ENCODE measurements at regions not wholly inside any gene's neighbourhood (a gene's known extent, or its start where the extent isn't known, plus 50 kb on each side); places are given as distances from the start of the nearest gene placed in this dataset.

DNA sequence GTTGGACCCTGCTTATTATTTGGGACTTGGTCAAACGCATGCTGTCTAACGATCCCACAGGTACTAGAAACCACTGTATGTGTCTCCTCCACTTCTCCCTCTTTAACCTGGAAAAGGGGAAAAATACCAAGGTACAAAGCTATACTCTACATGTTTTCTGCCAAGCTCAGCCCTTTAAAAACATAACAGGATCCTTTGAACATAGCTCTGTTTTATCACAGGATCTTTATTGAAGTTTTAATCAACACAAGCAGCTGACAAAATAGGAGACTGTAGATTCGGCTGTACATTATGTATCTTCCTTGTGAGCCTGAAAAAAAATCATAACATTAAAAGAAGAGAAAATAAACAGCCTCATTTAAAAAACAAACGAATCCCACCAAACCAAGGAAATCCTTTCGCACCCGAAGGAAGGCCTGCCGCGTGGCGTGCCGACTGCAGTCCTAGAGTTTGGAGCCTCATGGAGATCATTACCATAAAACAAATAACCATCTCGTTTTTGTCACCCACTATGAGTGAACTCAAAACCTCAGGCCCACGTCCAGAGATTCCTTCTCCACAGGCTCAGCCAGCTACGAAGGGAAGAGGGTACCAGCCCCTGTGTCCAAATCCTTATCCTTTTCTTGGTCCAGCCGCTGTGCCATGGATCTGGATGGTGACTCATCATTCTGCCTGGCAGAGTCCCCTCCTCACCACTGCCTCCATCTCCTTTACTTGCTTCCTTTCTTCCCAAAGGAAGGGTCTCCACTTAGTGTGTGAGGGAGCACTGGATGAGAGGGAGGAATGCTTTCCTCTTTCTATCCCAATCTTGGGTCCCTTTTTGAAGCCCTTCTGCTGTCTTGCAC lies 651.1 kb downstream of the CCDC171 start:
- no peak for DNase-seq

DNA sequence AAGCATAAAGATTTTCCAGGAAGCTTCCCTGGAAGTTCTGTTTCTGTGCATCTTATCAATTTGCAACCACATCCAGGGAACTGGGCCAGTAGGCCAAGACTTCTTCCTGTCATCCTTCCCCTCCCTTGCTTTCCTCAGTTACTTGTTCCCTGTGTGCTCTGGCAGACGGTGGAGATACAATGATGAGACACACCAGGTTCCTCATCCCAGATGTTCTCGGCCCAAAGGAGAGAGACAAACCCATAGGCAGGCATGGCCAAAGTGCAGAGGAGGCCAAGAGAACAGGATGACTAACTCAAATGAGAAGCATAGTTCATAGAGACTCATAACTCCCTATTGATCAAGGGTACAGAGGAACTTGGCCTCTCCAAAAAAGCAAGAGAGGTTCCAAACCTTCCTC lies 652.6 kb downstream of the CCDC171 start:
- DNase-seq: no peak

DNA sequence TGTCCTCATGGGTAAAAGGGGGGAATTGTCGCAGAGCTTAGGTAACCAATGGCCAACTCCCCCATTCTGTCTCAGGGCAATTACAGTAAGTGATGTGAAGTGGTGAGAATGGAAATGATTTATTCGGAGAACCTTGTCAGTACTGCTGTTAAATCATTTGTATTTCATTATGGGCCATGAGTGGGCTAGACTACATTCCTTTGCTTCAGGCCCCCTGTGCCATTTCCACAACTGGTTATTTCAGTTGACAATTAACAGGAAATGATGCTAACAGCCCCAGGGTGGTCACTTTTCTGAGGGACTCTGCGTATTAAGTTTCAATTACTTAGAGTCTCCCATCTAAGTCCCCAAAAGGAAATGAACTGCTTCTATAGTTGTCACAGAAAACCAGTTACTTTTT lies 653.7 kb downstream of the CCDC171 start:
- no peak for DNase-seq

DNA sequence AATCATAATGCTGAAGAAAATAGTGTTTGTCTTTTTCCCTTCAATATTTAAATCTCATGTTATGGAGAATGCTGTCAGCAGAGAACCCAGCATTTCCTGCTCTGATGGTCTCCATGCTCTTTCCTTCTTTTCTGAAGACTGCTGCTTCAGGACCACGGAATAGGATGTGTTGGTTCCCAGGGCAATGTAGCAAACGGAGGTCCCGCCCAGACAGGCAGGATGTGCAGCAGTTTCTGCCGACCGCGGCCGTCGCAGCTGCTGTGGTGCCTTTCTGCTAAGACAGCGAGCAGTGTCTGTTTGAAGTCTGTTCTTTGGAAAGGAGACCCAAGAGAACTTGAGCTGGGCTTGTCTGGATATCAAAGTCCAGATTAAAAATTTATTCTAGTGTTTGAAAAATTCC lies 654.3 kb downstream of the CCDC171 start:
- no peak for DNase-seq

DNA sequence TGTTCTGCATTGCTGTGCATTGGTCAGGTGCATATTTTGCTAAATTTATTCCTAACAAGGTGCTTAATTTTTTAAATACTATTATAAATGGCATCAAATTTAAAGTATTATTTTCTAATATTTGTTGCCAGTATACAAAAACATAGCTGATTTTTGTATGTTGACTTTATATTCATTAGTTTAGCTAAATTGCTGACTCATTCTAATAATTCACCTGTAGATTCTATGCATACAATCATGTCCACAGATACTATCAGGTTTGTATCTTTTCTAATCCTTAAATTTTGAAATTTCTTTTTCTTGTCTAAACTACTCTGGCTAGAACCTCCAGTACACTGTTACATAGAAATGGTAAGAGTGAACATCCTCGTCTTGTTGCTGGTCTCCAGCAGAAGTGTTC lies 657.6 kb downstream of the CCDC171 start:
- no peak for DNase-seq

DNA sequence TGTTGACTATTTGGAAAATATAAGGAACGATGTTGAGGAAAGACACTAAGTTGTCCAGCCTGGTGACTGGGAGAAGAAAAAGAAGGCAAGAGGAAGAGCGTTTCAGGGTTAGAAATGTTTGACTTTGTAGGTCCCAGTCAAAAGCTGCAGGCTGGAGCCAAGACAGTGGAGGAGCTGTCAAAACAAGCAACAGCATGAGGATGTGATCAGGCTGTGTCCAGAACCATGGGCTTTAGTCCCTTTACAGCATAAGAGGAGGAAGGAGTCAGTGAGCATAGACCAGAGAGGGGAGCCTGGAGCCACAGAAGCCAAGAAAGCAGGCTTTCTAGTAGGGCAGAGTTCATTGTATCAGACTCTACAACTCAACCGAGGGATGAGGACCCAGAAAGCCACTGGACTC lies 658.5 kb downstream of the BNC2 start:
- no peak for DNase-seq

DNA sequence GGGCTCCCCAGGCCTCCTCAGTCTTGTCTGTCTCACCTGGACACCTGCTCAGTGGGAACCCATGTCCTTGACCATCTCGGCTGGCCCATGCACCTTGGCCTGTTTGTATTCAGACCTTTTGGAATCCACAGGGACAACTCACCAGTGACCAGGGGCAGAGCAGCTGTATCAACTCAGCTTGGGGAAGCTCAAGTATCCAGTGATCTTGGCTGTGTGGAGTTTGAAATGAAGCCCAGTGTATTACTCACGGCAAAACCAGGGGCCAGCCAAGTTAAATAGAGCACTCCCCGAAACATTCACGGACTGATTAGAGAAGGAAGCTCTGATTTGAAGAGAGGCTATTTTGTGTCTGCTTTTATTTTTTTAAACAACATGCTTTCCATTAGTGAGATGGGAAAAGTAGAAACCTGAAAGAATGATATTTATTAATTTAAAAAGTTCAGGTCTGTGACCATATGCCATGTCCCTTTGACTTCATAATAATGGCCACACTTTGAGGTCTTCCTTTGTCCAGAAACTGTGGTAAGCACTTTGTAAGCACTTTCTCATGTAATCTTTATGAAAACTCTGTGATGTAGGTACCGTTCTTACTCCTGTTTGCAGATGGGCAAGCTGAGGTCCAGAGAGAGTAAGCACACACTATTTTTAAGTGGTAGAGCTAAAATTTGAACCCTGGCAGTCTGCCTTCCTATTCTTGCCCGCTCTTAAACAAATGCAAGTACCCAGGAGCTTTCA lies 656.5 kb downstream of the BNC2 start:
- DNase-seq: no peak

DNA sequence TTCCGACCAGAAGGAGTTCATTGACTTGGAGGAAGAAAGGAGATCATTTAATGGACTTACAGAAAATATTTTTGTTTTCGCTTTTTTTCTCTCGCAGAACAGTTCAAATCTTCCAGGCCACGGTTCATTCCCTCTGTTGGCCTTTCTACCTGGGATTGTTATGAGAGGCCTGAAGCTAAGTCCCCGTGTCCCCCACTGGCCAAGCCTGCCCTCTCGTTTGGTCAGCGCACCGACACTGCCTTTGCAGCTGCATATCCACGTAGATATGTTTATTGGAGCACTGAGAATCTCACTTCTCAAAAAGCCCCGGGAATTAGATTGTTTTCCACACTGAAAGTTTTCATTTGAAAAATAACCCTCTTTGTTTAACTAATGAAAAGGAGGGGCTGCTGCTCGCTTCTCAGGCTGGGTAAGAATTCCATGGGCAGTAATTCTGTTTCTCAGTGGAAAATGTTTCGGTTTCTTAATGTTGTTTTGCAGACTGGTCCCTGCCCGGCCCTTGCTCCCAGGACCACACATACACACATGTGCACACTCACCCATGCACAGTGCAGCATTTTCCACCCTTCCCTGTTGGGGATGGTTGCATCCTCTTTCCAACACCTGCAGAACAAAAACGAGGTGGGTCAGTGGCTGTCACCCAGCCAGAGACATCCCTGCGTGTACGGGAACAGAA lies 655.7 kb downstream of the BNC2 start:
- no peak for DNase-seq

DNA sequence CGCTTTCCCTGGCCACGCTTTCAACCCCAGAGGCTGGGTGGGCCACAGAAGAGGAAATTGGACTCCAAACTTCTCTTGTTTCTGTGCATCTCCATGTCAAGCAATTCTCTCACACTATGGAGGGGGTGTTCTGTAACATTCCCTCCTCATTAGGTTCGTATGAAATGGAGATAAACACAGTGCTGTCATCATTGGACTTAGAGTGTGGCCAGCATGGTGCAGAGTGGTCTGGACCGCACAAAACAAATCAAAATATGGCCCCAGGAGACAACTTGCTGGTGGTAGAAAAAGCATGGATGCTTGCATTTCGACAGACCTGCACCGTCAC lies 655.2 kb downstream of the BNC2 start:
- DNase-seq: no peak

DNA sequence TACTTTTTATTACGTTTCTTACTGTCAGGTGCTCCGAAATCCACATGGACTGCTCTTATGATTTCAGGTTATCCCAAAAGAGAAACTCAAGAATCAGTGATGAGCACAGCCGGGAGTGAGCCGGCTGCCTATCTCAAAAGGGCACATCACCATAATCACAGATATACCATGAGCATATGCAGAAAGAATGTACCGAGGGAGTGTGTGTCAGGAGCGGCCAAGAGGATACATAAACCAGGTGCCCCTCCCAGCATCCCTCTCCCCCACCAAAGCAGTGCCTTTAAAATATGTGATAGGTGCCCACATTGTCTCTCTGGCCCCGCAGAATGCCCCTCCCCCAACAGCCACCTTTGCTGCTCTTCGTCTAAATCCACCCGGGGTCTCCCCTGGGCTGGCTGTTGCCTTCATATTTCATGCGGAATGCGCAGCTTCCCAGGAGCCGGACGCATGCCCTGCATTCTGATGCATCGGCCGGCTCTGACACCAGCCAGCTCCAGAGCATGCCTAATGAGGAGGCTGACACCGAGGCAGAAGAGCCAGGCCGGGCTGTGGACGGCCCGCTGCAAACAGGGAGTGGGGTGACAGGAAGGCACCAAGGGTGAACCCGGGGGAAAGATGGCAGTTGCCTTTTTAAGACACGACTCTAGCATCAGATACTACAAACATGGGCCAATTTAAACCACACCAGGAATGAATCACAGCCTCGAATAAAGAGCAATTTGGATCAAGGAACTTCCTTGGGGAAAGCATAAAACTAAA lies 652.3 kb downstream of the BNC2 start:
- DNase-seq: no peak

DNA sequence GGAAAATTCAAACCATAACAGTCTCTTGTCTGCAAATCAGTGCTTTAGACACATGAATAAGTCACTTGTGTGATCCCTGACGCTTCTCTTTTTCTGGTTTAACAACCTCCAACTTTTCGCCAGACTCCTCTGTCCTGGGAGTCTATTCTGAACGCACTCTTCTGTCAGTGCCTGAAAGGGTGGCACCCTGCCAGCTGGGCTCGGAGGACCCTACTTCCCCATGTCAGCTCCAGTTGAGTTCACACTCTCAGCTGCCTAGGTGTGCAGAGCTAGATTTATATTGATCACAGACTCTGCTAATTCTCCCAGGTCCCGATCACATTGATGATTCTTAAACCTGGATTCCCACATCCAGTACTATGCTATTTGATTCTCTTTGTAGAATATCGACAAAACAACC lies 649.1 kb downstream of the BNC2 start:
- no peak for DNase-seq

DNA sequence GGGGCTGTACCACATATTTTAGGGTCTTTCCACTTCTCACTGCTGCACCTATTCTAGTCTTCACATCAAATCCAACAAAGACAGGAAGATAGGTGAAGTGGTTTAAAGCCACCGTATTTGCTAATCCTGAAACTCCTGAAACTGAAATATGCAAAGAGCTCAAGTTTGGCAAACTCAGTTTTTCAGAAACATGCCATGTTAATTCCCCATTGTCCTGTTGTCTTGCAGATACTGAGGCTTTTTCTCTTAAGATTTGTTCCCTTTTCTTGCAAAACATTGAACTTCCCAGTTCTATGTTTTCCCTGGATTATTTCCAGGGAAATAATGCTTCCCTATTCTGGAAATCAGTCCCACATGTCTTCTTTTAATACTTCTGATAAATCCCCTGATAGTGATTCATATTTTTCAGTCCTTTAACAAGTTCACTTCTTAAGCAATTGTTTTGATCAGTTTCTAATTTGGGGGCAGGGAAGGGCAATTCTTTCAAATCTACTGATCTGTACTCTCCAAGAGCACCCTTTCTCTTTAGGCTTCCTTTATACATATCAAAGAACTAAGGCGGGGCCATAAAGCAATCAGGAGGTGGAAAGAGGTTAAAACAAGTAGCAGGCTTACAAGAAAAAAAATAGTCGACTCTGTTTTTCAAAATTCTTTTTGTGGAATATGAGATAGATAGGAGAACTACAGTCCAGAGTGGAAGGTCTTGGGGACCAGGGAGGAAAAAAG lies 648.5 kb downstream of the BNC2 start:
- no peak for DNase-seq

DNA sequence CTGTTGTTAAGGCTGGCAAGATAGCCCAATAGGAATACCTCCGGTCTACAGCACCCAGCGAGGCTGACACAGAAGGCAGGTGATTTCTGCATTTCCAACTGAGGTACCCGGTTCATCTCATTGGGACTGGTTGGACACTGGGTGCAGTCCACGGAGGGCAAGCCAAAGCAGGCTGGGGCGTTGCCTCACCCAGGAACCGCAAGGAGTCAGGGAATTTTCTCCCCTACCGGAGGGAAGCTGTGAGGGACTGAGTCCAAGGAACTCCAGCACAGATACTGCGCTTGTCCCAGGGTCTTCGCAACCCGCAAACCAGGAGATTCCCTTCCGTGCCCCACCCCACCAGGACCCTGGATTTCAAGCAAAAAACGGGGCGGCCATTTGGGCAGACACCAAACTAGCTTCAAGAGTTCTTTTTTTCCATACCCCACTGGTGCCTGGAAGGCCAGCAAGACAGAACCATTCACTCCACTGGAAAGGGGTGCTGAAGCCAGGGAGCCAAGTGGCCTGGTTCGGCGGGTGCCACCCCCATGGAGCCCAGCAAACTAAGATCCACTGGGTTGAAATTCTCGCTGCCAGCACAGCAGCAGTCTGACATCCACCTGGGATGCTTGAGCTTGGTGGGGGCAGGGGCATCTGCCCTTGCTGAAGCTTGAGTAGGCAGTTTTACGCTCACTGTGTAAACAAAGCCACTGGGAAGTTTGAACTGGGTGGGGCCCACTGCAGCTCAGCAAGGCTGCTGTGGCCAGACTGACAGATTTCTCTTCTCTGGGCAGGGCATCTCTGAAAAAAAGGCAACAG lies 647.2 kb downstream of the BNC2 start:
- no peak for DNase-seq

DNA sequence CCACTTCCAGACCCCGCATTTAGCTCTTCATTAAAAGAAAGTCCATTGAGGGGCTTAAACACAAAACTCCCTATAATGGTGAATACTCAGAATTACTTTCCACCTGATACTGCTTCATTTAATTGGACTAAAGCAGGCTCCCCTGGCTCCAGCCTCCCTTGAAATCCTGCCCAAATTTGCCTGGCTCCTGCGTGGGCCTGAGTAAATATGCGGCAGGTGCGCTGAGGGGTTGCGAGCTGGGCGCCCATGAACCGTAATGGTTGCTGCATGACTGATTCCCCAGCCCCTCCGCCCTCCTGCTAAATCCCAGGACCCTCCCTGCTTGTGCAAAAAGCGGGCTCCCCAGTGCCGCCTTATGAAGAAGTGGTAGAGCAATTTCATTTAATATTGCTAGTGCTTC lies 639.7 kb downstream of the BNC2 start:
- DNase-seq: no peak

DNA sequence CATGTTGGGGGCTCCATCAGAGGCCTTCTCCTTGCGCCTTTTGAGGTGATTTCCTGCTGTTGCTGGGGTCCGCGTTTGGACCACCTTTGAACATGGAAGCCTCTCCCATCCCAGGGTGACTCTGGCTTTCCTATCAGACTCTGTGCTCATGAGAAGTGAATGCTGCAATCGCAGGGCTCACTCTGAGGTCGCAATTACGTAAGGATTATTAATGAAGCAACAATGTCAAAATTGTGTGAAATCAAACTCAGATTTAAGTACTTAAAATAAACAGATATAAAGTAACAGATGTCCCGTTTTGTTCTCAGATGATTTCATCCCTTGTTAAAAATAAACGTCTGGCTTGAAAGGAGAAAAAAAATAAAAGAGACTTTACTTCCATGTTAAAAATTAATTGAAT lies 634.2 kb downstream of the BNC2 start:
- no peak for DNase-seq

DNA sequence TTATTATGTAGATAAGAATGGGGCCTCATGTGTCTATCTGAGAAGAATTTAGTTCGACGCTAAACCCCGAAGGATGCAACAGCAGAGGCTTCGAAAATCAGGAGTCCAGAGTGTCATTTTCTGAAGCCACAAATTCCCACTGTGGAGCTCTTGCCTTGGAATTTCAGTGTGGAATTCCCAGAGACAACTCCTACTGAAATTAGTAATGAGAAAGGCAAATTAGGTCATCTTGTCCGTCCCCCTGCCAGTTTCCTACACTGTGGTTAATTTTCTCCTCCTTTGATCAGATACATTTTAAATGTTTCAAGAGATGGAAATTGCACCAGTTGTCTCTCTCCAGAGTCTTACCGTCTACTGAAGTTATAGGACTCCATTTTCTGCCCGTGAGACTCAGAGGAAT lies 633.6 kb downstream of the BNC2 start:
- DNase-seq: no peak

DNA sequence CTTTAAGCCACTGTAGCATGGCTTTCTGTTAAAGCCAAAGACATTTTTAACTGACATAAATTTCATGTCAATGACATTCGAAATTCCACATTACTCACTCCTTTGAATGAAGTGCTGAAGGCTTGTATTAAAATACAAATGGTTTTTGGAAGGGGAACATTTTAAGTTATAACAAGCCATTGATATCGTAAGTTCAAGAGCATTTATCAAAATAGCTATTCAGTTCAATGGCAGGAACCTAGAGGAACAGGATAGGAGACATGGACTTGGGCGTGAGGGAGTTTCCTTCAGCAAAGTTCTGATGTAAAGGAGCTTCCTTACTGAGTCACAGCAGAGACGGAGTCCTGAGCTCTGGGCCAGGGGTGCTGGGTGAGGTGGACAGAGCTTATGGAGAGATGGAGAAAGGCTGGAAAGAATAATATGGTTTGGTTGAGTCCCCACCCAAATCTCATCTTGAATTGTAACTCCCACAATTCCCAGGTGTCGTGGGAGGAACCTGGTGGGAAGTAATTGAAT lies 631.8 kb downstream of the BNC2 start:
- no peak for DNase-seq

DNA sequence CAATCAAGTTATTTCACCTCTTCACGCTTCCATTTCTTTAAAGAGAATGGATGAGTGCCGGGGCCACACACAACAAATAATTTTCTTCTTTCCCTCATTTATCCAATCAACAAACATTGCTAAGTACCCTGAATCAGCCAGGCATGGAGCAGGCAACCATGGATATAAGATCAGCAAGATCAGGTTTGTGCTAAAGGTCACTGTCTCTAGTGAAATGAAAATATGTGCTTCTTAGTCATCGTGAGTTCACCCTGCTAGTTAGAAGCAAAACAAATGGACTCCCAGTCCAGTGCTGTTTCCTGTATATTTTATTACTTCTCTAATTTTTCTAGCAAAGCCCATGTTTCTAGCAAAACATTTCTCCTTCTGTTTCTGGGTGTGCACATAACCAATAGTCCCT lies 629.2 kb downstream of the BNC2 start:
- no peak for DNase-seq

DNA sequence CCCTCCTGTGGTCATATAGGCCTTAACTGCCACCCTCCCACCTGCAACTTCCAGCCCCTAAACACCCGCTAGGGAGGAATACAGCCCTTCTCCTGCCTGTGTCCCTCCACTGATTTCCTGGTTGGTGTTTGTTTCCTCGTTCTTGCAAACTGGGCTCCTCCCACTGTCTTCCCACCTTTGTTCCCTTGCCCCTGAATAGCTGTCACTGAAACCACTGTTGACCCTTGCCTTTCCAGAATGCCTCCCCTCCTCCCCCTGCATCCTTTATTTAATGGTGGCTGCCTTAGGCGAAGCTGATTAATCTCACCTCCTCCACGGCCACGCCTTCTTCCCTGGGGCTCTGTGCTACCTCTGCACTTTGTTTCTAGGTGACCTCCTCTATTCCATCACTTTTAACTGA lies 626.7 kb downstream of the BNC2 start:
- no peak for DNase-seq

DNA sequence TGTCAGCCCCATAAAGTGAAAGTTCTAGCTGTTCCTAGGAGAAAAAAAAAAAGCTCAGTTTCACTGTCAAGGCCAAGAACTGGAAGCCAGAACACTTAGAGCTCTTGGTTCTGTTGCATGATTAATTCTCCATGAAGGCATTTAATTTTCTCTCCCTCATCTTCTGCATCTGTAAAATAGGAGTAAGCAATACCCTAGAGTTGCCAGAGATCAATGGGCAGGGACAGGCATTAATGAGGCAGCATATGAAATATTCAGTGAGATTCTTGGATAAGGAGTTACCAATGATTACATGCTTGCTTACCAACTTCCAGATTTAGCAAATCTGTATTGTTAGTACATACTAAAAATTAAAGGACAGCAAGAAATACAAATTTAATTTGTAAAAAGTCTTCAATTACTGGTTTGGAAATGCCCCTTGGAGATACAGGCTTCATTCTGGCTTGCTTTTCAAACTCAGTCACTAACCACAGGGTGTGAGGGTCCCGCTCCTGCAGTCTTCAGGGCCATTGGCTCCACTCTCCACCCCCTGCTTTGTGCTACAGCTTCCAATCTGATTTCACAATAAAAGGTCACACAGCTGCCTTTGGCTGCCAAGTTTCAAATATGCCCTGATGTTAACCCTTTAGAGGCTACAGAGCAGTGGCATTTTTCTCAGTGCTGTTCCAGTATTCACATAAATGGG lies 624.6 kb downstream of the BNC2 start:
- no peak for DNase-seq

DNA sequence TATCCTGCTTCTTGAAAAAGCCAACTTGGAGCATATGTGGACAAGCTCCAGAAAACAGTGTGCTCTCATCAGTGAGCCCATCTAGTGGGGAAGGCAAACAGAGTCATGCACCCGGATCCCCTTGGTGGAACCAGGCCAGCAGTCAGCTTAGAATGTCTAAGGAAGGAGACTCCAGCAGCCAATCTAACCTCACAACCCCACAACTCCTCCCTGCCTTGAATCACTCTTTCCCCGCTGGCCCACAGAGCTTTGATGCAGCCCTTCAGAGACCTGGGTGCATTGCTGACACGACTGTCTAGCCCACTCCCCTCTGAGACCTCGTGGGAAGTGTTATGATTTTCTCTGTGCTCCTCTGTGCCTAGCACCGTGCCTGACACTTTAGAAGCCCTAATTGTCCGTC lies 623.7 kb downstream of the BNC2 start:
- DNase-seq: no peak
